NCI-H345 (cell line): ENCODE measurements at regions not wholly inside any gene's neighbourhood (a gene's known extent, or its start where the extent isn't known, plus 50 kb on each side); places are given as distances from the start of the nearest gene placed in this dataset.
"Not testable (repeated sequence)": the region's sequence is repeated elsewhere in the genome, so short reads cannot be mapped to it uniquely, and the experiment has no call there.

Source experiments
- DNase-seq: peaks from one replicate; lab custom pipeline; 2025; lab: John Stamatoyannopoulos, UW

DNA sequence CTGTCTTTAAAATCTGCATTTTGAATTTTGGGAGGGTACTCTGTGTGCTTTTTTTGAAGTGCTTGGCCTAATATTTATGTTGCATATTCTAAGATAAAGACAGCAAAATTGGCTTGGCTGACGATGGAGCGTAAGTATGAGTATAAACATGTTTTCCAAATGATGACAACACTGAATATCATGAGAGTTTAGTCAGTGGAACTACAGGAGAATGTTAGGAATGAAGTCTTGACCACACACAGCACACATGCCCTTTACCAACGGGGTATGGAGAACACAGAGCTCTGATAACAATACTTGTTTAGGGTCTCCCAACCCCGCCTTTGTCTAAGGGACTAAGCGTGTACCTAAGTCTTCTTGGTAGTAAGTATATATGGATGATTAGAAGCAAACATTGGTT is 253.9 kb upstream of the FZD8 start:
- no peak for DNase-seq

DNA sequence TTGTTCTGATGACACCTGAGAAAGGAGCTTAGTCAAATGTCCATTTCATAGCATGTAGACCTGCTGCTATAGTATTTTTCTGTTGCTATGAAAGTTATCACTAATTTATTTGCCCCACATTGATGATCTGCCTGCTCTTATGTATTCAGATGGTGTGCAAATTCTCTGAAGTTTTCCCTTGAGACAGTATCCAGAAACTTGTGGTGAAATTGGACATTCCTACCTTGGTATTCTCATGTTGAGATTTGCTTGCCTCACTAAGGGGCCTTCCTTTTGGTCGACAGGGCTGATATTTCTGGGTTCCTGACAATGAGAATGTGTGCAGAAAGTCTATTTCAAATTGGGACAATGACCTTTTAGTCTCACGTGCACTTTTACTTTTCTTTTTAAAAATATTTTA is 253.2 kb upstream of the FZD8 start:
- no peak for DNase-seq

DNA sequence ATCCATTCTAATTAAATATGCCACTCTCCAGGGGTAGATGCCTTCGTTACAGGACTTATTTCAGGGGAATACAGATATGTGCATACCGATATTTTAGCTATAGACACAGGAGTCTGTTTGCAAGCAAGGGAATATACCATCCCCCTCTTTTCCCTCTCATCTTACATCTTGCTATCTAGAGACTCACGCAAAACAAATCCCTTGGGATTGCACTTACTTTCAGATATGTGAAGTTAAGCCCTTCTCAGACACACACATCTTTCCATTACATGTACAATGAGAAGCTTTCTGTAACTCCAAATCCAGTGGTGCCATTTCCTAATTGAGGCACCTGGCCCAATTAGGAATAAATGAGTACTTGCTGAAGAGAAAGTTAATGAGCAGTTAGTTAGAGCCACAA is 250.4 kb upstream of the FZD8 start:
- DNase-seq: no peak

DNA sequence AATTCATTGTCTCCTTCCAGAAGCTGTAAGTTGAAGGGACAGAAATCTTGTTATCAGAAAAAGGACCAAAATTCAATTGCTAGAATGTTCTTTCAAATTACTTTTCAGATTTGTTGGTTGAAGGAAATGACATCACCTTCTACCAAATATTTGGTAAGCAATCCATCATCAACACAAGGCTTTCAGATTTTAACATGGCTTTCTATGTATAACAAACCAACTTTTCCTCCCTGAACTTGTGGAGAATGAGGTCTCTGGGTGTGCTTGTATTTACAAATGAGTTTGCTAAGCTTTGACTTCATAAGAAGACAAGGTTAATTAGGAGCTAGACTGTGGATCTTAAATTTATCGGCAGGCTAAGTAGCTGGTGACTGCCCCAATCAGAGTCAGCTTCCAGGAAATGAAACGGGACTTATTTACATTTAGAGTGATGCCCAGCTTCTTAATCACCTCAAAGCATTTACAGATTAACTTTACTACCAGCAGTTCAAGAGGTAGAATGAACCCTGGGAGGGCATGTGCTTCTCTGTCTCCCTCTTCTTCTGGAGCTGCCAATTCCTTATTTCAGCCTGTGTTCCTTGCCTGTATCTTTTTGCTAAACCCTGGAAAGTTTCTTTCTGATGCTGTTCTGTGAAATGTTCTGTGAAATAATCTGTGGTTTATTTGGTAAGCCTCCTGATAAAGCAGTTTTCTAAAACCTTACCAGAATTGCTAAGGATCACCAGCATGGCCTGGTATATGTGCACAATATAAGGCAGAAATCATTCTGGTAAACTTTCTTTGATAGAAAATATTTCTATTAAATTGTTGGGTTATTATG is 248.8 kb upstream of the FZD8 start:
- DNase-seq: no peak

DNA sequence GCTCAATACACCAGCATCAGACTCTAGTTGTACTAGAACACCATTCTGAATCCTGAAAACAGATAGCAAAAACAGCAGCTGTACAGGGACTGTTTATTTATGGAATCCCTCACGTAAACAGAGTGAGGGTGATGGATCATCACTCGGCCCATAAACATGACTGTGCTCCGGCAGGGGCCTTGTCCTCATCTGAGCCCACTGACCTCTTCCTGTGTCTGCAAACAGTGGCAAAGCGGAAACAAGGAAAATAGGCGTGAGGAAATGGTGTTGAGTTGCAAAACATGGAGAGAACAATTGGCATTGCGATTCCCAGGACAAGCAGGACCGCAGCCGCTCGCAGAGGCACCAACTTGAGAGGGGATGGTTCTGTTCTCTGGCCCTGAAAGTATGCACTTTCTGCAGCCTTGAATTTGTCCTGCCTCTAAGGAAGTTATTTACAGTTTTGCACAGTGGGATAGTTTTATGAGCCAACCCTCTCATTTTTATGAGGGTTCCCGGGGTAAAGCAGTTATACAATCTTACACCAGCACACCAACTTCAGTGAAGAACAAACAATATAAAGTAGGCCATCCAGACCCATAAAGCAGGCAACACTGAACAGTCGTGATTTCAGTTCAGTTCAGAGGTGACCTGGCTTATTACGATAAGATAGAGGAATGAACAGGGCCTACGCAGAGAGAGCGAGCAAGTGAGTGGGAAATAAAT is 248.0 kb upstream of the FZD8 start:
- DNase-seq: no peak

DNA sequence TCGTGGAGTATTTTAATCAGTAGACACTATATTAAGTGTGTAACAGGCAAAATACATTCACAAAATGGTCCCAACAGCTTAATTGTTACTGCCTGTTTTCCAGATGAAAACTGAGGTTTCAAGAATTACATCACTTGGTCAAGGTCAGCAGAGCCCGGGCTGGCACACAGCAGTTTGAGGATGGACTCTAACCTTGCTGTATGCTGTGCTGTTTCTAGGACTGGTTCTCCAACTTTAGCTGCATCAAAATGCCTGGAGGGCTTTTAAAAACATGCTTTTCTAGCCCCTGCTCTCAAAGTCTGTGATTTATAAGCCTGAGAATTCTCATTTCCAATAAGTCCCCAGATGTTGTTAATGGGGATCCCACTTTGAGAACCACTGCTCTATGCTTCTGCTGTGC is 247.1 kb upstream of the FZD8 start:
- DNase-seq: no peak

DNA sequence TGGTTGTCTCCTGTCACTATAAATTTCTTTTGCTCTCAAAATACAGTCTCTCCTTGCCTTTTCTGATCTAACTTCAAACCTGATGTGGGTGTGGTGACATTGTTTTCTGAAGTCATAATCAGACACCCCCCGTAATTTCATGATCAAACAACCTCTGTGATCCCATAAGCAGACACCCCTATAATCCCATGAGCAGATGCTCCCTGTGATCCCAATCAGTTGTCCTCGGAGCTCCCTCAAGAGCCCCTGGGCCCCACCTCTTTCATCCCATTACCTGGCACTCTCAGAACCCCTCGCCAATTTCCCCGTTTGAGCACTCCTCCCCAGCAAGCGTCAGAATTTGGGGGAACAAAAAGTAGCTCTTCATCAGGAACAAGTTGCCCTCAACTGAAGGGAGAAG is 246.3 kb upstream of the FZD8 start:
- no peak for DNase-seq

DNA sequence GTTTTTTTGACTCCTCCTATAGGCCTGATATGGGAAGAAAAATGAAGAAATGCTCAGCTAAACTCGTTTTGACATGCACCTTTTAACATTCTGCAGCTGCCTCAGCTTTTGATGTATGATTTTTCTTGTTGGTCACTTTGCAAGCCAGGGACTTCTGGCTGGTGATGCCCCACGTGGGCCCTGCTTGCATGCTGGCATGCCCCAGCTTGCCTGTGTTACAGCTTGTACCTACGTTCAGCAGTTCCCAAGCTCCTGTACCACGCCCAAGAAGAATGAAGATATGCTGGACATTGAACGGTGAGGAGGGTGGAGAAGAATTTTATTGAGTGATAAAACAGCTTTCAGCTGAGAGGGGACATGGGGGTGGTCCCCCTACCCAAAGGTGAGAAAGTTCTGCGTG is 245.6 kb upstream of the FZD8 start:
- no peak for DNase-seq

DNA sequence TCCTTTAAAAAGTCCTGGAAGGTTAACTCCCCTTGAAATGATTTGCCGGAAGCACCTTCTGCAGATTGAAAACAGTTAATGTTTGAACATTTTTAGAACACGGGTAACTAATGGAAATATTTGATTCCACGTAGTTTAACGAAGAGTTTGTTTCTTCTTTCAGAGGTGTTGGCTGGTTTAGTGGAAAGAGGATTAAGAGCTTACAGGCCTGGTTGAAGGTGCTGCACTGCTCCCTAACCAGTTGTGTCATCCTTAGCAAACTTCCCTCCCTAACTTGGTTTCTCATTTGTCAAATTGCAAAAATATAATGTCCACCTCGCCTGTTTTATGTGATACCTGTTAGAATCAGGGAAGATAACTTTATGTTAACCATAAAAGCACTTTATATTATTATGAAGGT is 243.0 kb upstream of the FZD8 start:
- DNase-seq: no peak

DNA sequence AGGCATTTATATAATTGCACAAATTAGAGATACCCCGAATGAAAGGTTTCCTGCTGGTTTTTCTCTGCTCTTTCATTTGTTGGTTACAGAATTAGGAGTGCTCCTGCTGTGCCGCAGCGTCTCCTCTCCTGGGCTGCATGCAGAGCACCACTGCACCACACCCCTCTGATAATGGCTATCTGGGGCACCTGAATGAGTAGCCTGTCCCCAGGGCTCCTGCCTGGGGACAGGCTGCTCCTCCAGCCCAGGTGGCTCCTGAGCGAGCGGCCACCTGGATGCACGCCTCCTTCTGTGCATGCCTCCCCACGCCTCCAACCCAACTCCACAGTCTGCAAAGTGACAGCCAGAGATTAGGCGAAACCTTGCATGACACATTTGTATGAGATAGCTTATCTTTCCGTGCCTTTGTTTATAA is 242.6 kb upstream of the FZD8 start:
- DNase-seq: peak; percentile 82

DNA sequence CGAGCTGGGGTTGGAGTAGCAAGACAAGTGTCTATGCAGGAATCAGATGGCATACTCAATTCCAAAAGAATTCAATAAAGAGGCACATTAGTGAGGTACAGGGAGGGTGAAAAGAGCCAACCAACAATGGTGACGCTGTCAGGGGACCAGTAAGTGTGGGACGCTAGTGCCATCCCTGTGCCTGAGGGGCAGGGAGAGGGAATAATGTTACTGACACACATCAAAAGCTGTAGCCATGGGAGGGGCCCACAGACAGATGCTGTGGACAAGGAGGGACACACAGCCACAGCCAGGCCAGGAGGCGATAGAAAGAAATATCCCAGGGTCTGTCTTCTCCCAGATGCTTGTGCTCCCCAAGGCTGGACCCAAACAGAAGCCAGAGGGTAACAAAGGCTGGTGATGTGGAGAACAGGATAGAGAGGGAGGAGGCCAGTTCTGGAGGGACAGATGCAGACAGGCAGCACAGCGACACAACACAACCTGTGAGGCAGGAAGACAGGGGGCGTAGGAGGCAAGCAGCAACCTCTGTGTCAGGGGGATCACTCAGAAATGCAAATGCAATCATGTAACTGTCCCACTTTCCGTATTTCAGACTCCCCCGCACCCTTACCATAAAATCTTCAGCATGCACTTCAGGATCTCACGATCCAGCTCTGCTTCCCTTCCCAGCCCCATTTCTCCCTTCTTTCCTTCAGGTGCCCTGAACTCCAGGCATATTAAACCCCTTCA is 240.5 kb upstream of the FZD8 start:
- DNase-seq: no peak

DNA sequence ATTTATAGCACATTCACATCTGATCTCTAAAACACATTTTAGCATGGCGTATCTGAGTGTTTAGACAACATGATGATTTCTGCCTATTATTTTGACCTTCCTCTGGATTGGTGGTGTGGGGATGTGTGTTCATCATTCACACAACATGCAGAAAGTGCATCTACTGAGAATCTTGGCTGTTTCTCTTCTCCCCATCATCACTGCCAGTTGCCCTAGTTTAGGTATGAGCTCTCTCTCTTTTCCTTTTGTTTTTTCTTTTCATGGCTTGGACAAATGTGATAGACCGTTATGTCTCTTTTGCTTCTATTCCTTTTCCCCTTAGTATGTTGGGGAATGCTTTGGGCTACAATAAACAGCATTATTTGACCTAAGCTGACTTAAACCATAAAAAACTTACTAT is 239.2 kb upstream of the FZD8 start:
- DNase-seq: no peak

DNA sequence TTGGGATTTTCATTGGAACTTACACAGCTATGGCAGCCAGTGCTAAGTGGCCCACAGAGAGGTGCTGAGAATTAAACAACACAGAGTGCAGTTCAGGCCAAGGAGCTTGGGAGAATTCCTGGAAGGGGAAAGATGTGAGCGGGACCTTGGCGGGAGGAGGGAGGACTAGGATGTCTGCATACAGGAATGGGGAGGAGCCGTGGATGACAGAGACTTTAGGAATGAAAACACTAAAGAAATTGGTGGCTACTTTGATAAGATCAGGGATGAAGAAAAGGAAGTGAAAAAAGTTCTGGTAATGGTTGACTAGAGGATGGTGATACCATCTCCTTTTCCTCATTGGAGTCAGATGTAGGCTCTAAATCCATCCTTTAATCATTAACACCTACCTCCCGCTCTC is 234.2 kb upstream of the FZD8 start:
- no peak for DNase-seq

DNA sequence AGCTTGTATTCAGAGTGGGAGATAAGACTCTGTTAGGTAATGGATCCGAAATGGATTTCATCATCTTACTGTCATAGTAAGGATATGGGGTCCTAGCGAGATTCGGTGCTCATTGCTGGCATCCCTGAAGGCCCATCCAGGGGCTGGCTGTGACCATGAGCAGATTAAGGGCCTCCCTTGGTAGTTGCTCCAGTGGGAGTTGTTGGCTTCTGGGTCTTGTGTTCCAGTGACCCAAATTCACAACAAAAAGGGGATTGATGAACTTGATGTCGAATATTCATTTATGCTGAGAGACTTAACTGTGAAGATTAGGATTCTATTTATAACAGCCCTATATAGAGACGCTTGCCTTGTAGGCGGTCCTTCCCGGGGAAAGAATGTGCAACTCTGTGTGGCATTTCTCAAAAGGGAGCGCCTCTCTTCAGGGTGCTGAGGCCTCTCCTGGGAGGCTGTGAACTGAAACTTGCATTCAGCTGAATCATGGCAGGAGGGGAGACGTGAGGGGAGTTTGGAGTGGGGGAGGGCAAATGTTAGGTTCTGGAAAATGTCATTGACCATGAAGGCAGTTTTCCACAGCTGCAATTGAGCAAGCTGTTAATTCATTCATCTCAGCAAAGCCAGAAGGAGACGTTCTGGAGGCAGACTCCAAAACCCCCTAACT is 233.1 kb upstream of the FZD8 start:
- no peak for DNase-seq

DNA sequence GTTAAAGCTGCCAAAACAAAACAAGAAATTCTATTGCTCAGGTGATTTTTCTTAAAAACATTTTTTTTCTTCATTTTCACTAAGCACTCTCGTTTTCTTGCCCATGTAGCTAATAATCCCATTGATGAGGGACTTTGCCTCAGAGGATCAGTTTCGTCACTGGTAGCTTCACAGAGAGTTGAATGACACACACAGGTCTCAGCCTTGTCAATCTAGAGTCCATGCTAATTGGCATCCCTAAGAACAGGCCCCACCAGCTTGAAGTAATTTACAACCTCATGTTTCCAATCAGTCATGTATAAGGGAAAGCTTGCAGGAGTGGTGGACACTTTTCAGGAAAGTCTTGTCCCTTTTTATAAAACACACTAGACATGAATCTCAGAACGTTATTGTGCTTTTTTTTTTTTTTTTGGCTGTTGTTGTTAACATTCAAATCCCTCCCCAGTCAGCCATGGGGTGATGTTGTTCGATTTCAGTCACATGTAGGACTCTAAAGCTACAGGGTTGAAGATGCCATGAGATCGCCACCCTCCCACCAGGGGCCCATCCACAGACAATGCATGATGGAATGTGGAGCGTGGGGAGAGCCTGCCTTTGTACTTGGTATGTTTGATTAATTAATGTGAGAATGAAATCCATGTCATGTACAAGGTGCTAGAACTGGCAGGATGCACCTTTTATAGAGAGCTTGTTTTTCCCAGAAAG is 232.4 kb upstream of the FZD8 start:
- no peak for DNase-seq

DNA sequence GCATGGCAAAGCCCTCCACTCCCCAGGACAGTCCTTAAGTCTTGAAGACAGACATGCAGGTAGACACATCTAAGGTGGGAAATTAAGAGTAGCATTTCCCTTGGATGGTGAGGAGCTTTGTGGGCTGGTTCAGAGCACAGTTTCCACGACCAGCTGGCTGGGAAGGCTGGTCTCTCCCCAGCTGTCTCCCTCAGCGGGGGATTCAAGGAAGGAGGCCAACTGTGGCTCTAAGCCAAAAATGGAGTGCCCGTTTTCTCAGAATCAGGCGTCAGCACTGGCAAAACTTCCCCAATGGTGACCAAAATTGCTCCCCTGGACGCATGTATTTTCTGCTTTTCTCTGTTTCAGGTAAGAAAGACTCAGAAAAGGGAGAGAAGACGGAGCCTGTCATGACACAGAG is 230.6 kb upstream of the FZD8 start:
- peak; percentile 68 for DNase-seq

DNA sequence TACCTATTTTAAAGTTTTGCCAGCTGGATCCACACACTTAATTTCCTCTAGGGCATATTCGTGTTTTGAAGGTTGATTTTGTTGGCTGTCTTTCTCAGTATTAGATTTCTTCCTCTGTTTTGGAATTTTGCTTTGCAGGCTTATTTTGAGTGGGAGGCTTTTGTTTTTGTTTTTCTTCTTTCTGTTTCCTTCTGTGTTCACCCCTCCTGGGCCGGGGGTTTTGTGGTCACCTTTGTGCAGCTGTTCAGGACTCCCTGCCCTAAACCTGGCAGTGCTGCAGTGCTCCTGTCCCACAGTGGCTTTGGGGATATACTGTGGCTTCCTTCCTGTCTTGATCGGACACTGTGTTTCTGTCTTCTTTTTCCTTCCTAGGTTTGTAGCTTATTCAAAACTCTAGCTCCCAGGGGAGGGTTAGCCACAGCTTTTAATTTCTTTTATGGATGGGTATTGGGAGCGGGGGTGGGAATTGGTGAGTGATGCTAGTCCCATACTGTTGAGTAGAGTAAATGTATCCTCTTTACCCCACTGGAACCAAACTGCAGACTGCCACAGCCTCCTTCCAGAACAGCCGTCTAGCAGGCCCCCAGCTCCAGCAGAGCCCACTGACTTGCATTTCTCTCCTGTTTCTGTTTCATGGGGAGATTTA is 228.7 kb upstream of the FZD8 start:
- DNase-seq: no peak

DNA sequence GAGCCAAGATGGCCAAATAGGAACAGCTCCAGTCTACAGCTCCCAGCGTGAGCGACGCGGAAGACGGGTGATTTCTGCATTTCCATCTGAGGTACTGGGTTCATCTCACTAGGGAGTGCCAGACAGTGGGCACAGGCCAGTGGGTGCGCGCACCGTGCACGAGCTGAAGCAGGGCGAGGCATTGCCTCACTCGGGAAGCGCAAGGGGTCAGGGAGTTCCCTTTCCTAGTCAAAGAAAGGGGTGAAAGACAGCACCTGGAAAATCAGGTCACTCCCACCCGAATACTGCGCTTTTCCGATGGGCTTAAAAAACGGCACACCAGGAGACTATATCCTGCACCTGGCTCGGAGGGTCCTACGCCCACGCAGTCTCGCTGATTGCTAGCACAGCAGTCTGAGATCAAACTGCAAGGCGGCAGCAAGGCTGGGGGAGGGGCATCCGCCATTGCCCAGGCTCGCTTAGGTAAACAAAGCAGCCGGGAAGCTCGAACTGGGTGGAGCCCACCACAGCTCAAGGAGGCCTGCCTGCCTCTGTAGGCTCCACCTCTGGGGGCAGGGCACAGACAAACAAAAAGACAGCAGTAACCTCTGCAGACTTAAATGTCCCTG is 216.7 kb upstream of the FZD8 start:
- DNase-seq: not testable (repeated sequence)

DNA sequence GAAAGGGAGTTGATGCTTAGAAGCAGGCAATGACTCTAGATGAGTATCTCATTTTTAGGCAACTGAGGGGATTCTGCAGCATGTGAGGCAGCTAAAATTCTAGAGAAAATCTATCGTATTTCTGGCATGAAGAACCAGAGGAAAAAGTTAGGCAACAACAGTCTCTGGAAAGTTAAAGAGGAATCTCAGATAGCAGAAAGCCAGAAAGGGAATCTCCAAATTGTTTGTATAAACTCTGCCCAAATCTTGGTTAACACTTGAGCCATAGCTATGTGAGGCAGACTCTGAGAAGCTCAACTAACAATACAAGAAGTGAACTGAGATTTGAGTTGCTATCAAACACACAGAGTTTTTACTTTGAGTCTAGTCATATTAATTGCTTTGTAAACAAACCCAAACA is 215.8 kb upstream of the FZD8 start:
- no peak for DNase-seq

DNA sequence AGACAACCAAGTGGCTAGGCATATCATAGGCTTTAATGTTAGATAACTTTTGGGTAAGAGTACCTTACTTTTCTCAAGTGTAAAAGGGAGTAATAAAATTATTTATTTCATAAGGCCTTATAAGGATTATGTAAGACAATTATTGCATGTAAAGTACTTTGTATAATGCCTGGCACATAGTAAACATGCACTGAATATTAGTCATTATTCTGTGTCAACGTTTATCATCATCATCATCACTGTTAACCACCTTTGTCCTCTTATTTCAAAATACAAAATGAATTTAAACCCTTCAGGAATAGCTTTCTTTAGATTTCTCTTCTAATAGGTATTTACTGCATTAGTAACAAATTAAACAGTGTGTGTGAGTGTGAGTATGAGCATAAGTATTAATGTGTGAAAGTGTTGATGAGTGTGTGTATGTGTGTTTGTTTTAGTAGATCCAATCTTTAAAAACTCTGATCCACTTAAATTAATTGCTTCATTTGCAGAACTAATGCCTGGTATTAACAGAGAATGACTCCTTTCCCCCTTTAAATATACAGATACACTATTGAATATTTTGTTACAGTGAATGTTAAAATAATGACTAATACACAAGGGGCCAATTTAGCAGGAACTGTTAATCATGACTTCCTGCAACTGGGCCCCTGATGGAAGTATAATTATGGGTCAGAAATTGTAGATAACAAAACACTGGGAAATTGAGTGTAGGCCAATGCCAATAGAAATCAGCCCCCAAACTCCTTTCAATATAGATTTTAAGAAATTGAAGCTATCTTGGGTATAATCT is 213.3 kb upstream of the FZD8 start:
- no peak for DNase-seq
